Mucosa of descending colon (tissue), 3 donors: ENCODE measurements at regions not wholly inside any gene's neighbourhood (a gene's known extent, or its start where the extent isn't known, plus 50 kb on each side); places are given as distances from the start of the nearest gene placed in this dataset.

ENCODE experiments used
- ATAC-seq: fragments of 200-7000 bp; cut with Tn5 transposase; one replicate; pipeline ENCODE4 v1.9.1; 2020; ENCODE audit warnings: mild to moderate bottlenecking, moderate library complexity
- DNase-seq, 3 donors: peaks; one replicate each; pipeline ENCODE4 v3.0.0-alpha.2; 2020
- H3K36me3 ChIP-seq: fragments of 200-600 bp; one replicate; pipeline ENCODE4 v1.8.0; 2021; ENCODE audit warnings: low read depth, mild to moderate bottlenecking
- H3K4me1 ChIP-seq: fragments of 200-600 bp; one replicate; pipeline ENCODE4 v1.8.0; 2021; ENCODE audit warnings: low read depth, mild to moderate bottlenecking
- H3K4me3 ChIP-seq: fragments of 200-600 bp; one replicate; pipeline ENCODE4 v1.8.0; 2021; ENCODE audit warnings: mild to moderate bottlenecking
- H3K9me3 ChIP-seq: fragments of 200-600 bp; one replicate; pipeline ENCODE4 v1.8.0; 2021; ENCODE audit warnings: mild to moderate bottlenecking
- CTCF ChIP-seq: fragments of 200-600 bp; IDR thresholded peaks from one replicate; pipeline ENCODE4 v1.8.0; 2022; ENCODE audit warnings: antibody characterized with exemption, mild to moderate bottlenecking
- intact Hi-C, 2 donors: fragments of 100-400 bp; cut with DNase I in 1 of 2; cut with micrococcal nuclease in 1 of 2; formaldehyde crosslinking; loops; one replicate each; pipeline versions ENCODE4 v1.11.0 to v1.11.1; 2022; cut with DNase I, micrococcal nuclease
- donor health status: DM: no; HTN: no; CAD: no; lungs with moderate emphysema.
- donor health status: DM: no; HTN: no; CAD: no.
- donor health status: DM: no; HTN: yes; CAD: no.

- intact Hi-C loops = no loop called here
- Histone ChIP-seq H3K4me1 (no peaks in the 10 kb centered on the region), H3K36me3 (no peaks in the 10 kb centered on the region), H3K9me3 (no peaks in the 10 kb centered on the region), H3K4me3 (no peak overlapping the region)
- ATAC-seq (no peak), DNase-seq (no peak)
- TF ChIP-seq CTCF = no peak
Observed at GRCh38 chr14:98770151-98770550, 501.8 kb downstream of the BCL11B start.

GRCh38 chr14:98773814-98774213 is 498.2 kb downstream of the BCL11B start:
- no peak for ATAC-seq
- DNase-seq = no peak
- no peak for TF ChIP-seq CTCF
- H3K36me3 ChIP-seq = no peaks in the 10 kb centered on the region
- intact Hi-C loops = no loop called here
- H3K4me3 ChIP-seq = no peak overlapping the region
- no peaks in the 10 kb centered on the region for H3K4me1 ChIP-seq
- no peaks in the 10 kb centered on the region for H3K9me3 ChIP-seq

GRCh38 chr14:98775892-98776291 is 496.1 kb downstream of the BCL11B start:
- H3K9me3 ChIP-seq = no peaks in the 10 kb centered on the region
- DNase-seq = no peak
- no peak for ATAC-seq
- no peak for TF ChIP-seq CTCF
- H3K36me3 ChIP-seq = no peaks in the 10 kb centered on the region
- no peaks in the 10 kb centered on the region for H3K4me1 ChIP-seq
- no peak overlapping the region for H3K4me3 ChIP-seq
- intact Hi-C loops = no loop called here

GRCh38 chr14:98782062-98782461 is 489.9 kb downstream of the BCL11B start:
- ATAC-seq (no peak), DNase-seq (no peak)
- no peaks in the 10 kb centered on the region for H3K36me3 ChIP-seq
- TF ChIP-seq CTCF = no peak
- intact Hi-C loops = no loop called here
- no peaks in the 10 kb centered on the region for H3K9me3 ChIP-seq
- H3K4me1 ChIP-seq = no peaks in the 10 kb centered on the region
- no peak overlapping the region for H3K4me3 ChIP-seq

GRCh38 chr14:98785578-98785977 is 486.4 kb downstream of the BCL11B start:
- no peak overlapping the region for H3K4me3 ChIP-seq
- ATAC-seq = no peak
- no peaks in the 10 kb centered on the region for H3K9me3 ChIP-seq
- TF ChIP-seq CTCF = no peak
- no peak for DNase-seq
- no peaks in the 10 kb centered on the region for H3K4me1 ChIP-seq
- no peaks in the 10 kb centered on the region for H3K36me3 ChIP-seq
- intact Hi-C loops = no loop called here

- intact Hi-C loops = no loop called here
- no peak for TF ChIP-seq CTCF
- Histone ChIP-seq H3K36me3 (no peaks in the 10 kb centered on the region), H3K4me3 (no peak overlapping the region), H3K9me3 (no peaks in the 10 kb centered on the region), H3K4me1 (no peaks in the 10 kb centered on the region)
- no peak for ATAC-seq
- no peak for DNase-seq
Observed at GRCh38 chr14:98786456-98786855, 485.5 kb downstream of the BCL11B start.
